ENCODE measurements at regions not wholly inside any gene's neighbourhood (a gene's known extent, or its start where the extent isn't known, plus 50 kb on each side); places are given as distances from the start of the nearest gene placed in this dataset.

GRCh38 chr11:116513278-116513823 is 259.4 kb downstream of the BUD13 start (continued):
- TF ChIP-seq POLR2AphosphoS5 (IDR thresholded peaks at IDR 0.05; ENCODE audit: low read depth) (no peak), NANOG (IDR thresholded peaks at IDR 0.05; ENCODE audit: borderline replicate concordance) (no peak), ZNF114 (CRISPR knock-in tag; IDR thresholded peaks at IDR 0.05) (no peak), JUNB (IDR thresholded peaks at IDR 0.05; ENCODE audit: unreplicated experiment) (no peak), CTCF (conservative IDR thresholded peaks at IDR 0.05; ENCODE audit: low read depth in 2 of 2) (no peak)

GRCh38 chr11:116512841-116513240 is 259.9 kb downstream of the BUD13 start:
- Mint-ChIP-seq H3K27ac (no peak overlapping the region), H3K27me3 (ENCODE audit: insufficient read depth, low read depth, poor library complexity) (peaks cover 14% of the 10 kb centered on the region), H3K4me1 (peaks cover 25% of the 10 kb centered on the region), H3K4me3 (no peak overlapping the region), H3K9me3 (no peaks in the 10 kb centered on the region), H3K36me3 (ENCODE audit: low read depth) (no peaks in the 10 kb centered on the region)
- Histone ChIP-seq H3F3A (replicated peaks; ENCODE audit: low read depth) (no peaks in the 10 kb centered on the region), H2AFZ (no peak overlapping the region), H3K4me3 (no peak overlapping the region), H4K20me1 (replicated peaks; ENCODE audit: insufficient read depth) (no peaks in the 10 kb centered on the region), H3K27ac (ENCODE audit: low read depth) (no peak overlapping the region), H3K4me2 (no peak overlapping the region), H3K79me2 (replicated peaks; ENCODE audit: insufficient read depth) (no peaks in the 10 kb centered on the region), H3K36me3 (ENCODE audit: insufficient read depth) (no peaks in the 10 kb centered on the region), H3K27me3 (ENCODE audit: insufficient read depth) (no peaks in the 10 kb centered on the region), H3K9me2 (ENCODE audit: insufficient read depth) (no peaks in the 10 kb centered on the region), H3K4me1 (ENCODE audit: insufficient read depth) (peaks cover 9% of the 10 kb centered on the region)
- DNase-seq (ENCODE audit: low spot score) (no peak), ATAC-seq (no peak)
- TF ChIP-seq ZNF331 (CRISPR knock-in tag; IDR thresholded peaks at IDR 0.05; ENCODE audit: low read depth): no peak

- H3K27me3 ChIP-seq (ENCODE audit: insufficient read depth): no peaks in the 10 kb centered on the region
- no peaks in the 10 kb centered on the region for H3K79me2 ChIP-seq (replicated peaks; ENCODE audit: insufficient read depth)
- H3K4me2 ChIP-seq: no peak overlapping the region
- no peaks in the 10 kb centered on the region for H3K9me2 ChIP-seq (ENCODE audit: insufficient read depth)
- Mint-ChIP-seq H3K4me1 (peaks cover 25% of the 10 kb centered on the region), H3K27me3 (ENCODE audit: insufficient read depth, low read depth, poor library complexity) (peaks cover 16% of the 10 kb centered on the region), H3K4me3 (no peak overlapping the region), H3K27ac (no peak overlapping the region), H3K36me3 (ENCODE audit: low read depth) (no peaks in the 10 kb centered on the region), H3K9me3 (no peaks in the 10 kb centered on the region)
- H4K20me1 ChIP-seq (replicated peaks; ENCODE audit: insufficient read depth): no peaks in the 10 kb centered on the region
- no peaks in the 10 kb centered on the region for H3F3A ChIP-seq (replicated peaks; ENCODE audit: low read depth)
- no peak overlapping the region for H3K4me3 ChIP-seq
- DNase-seq (ENCODE audit: low spot score): no peak
- H3K4me1 ChIP-seq (ENCODE audit: insufficient read depth): peaks cover 11% of the 10 kb centered on the region
- H3K27ac ChIP-seq (ENCODE audit: low read depth): no peak overlapping the region
- H3K36me3 ChIP-seq (ENCODE audit: insufficient read depth): no peaks in the 10 kb centered on the region
- no peak overlapping the region for H2AFZ ChIP-seq
- ATAC-seq: no peak
- TF ChIP-seq CREB1 (CRISPR knock-in tag; IDR thresholded peaks at IDR 0.05; ENCODE audit: low read depth): no peak
- TF ChIP-seq ZNF331 (CRISPR knock-in tag; IDR thresholded peaks at IDR 0.05; ENCODE audit: low read depth): no peak
- no peak for TF ChIP-seq JUNB (IDR thresholded peaks at IDR 0.05; ENCODE audit: unreplicated experiment)
- no peak for TF ChIP-seq NANOG (IDR thresholded peaks at IDR 0.05; ENCODE audit: borderline replicate concordance)
- TF ChIP-seq REST (IDR thresholded peaks at IDR 0.05; ENCODE audit: unreplicated experiment): no peak
- TF ChIP-seq ETS1 (IDR thresholded peaks at IDR 0.05): no peak
- no peak for TF ChIP-seq EZH2phosphoT487 (IDR thresholded peaks at IDR 0.05; ENCODE audit: unreplicated experiment)
- no peak for TF ChIP-seq CTCF (conservative IDR thresholded peaks at IDR 0.05; ENCODE audit: low read depth in 2 of 2)
- no peak for TF ChIP-seq STAT1 (IDR thresholded peaks at IDR 0.05; ENCODE audit: unreplicated experiment)
- no peak for TF ChIP-seq ZNF114 (CRISPR knock-in tag; IDR thresholded peaks at IDR 0.05)
- TF ChIP-seq EZH2 (IDR thresholded peaks at IDR 0.05; ENCODE audit: low read depth, unreplicated experiment): no peak
Observed at GRCh38 chr11:116511684-116512083, 261.1 kb downstream of the BUD13 start.
